ENCODE measurements at regions not wholly inside any gene's neighbourhood (a gene's known extent, or its start where the extent isn't known, plus 50 kb on each side); places are given as distances from the start of the nearest gene placed in this dataset.
"Not testable (repeated sequence)": the region's sequence is repeated elsewhere in the genome, so short reads cannot be mapped to it uniquely, and the experiment has no call there.

- no peak overlapping the region for H3K27ac ChIP-seq
- TF ChIP-seq POLR2AphosphoS5 (IDR thresholded peaks at IDR 0.05; ENCODE audit: insufficient read depth in 1 of 2, low read depth in 1 of 2) = no peak
- no peak for TF ChIP-seq CTCF (IDR thresholded peaks at IDR 0.05)
- TF ChIP-seq POLR2A (IDR thresholded peaks at IDR 0.05) = no peak
- H3K9me3 ChIP-seq = no peaks in the 10 kb centered on the region
- no peaks in the 10 kb centered on the region for H3K36me3 ChIP-seq
- no peaks in the 10 kb centered on the region for H3K27me3 ChIP-seq
- no peaks in the 10 kb centered on the region for H3K4me1 ChIP-seq
- H3K4me3 ChIP-seq = no peak overlapping the region
- intact Hi-C loops (cut with DNase I) = no loop called here
- DNase-seq (ENCODE audit: extremely low spot score in 2 of 2) = no peak
Measured at GRCh38 chr7:142507799-142508198, 241.5 kb upstream of the PRSS1 start.

DNA sequence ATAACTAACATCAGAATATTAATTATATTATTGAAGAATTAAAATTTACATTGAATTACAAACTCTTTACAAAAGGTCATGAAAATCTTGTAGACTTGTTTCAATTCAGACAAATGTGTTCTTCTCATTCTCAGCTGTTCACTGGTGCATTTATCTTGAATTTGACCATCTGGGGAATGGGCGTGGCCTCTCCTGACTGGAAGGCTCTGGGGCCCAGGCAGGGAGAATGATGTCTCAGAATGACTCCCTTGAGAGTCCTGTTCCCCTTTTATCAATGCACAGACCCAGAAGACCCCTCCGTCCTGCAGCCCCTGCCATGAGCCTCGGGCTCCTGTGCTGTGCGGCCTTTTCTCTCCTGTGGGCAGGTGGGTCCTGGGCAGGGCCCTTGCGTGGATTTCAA is 242.2 kb upstream of the PRSS1 start:
- H3K36me3 ChIP-seq; DNase-seq (ENCODE audit: extremely low spot score in 2 of 2); H3K4me1 ChIP-seq; H3K4me3 ChIP-seq; H3K27ac ChIP-seq; H3K27me3 ChIP-seq; intact Hi-C loops (cut with DNase I); H3K9me3 ChIP-seq: not testable (repeated sequence)

- DNase-seq (ENCODE audit: extremely low spot score in 2 of 2) = no peak
- intact Hi-C loops (cut with DNase I) = no loop called here
- H3K4me1 ChIP-seq = no peaks in the 10 kb centered on the region
Measured at GRCh38 chr7:142506601-142507000, 242.7 kb upstream of the PRSS1 start.

GRCh38 chr7:142503949-142504348 is 245.3 kb upstream of the PRSS1 start:
- H3K4me1 ChIP-seq; DNase-seq (ENCODE audit: extremely low spot score in 2 of 2); intact Hi-C loops (cut with DNase I); H3K27ac ChIP-seq; H3K9me3 ChIP-seq; H3K4me3 ChIP-seq; H3K27me3 ChIP-seq; H3K36me3 ChIP-seq: not testable (repeated sequence)

More at GRCh38 chr7:142506601-142507000, 242.7 kb upstream of the PRSS1 start:
- Histone ChIP-seq H3K36me3 (no peaks in the 10 kb centered on the region), H3K9me3 (no peaks in the 10 kb centered on the region), H3K27ac (no peak overlapping the region), H3K27me3 (no peaks in the 10 kb centered on the region), H3K4me3 (no peak overlapping the region)
- TF ChIP-seq POLR2A (IDR thresholded peaks at IDR 0.05) (no peak), CTCF (IDR thresholded peaks at IDR 0.05) (no peak), POLR2AphosphoS5 (IDR thresholded peaks at IDR 0.05; ENCODE audit: insufficient read depth in 1 of 2, low read depth in 1 of 2) (no peak)

DNA sequence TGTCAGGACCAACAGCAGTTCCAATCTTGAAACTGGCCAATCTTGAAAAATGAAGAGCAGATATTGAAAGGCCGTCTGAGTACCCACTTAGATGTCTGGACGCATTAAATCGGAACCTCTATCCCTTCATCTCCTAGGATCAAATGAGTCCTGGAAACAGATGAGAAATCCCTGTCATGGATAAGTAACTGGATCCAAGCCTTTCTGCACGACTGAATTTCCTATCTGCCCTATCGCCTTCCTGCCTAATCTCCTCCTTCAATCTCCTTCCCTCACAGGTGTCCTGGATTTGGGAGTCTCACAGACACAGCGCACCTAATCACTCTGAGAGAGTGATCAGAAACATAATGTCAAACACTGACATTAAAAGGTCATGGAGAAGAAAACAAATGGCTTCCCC is 245.2 kb upstream of the PRSS58 start:
- Histone ChIP-seq H3K9me3 (no peaks in the 10 kb centered on the region), H3K4me3 (no peak overlapping the region), H3K4me1 (no peaks in the 10 kb centered on the region), H3K27me3 (no peaks in the 10 kb centered on the region), H3K27ac (no peak overlapping the region), H3K36me3 (no peaks in the 10 kb centered on the region)
- TF ChIP-seq POLR2A (IDR thresholded peaks at IDR 0.05) (no peak), CTCF (IDR thresholded peaks at IDR 0.05) (no peak), POLR2AphosphoS5 (IDR thresholded peaks at IDR 0.05; ENCODE audit: insufficient read depth in 1 of 2, low read depth in 1 of 2) (no peak)
- intact Hi-C loops (cut with DNase I) = no loop called here
- DNase-seq (ENCODE audit: extremely low spot score in 2 of 2) = no peak

GRCh38 chr7:142501434-142501833 is 243.6 kb upstream of the PRSS58 start:
- H3K4me1 ChIP-seq = peaks cover 3% of the 10 kb centered on the region
- H3K27me3 ChIP-seq = no peaks in the 10 kb centered on the region
- no peak overlapping the region for H3K4me3 ChIP-seq
- H3K27ac ChIP-seq = no peak overlapping the region
- H3K9me3 ChIP-seq = no peaks in the 10 kb centered on the region
- TF ChIP-seq CTCF (IDR thresholded peaks at IDR 0.05) = no peak
- TF ChIP-seq POLR2AphosphoS5 (IDR thresholded peaks at IDR 0.05; ENCODE audit: insufficient read depth in 1 of 2, low read depth in 1 of 2) = no peak
- TF ChIP-seq POLR2A (IDR thresholded peaks at IDR 0.05) = no peak
- no peak for DNase-seq (ENCODE audit: extremely low spot score in 2 of 2)
- intact Hi-C loops (cut with DNase I) = no loop called here
- H3K36me3 ChIP-seq = no peaks in the 10 kb centered on the region

Data from vagina (tissue), 2 donors.